Activated CD8-positive, alpha-beta T cell treated with anti-CD3 and anti-CD28 coated beads, Interleukin-2, amount 10 ng/mL, durations not matched to agents 7 days and 5 days (primary cell): ENCODE measurements at regions not wholly inside any gene's neighbourhood (a gene's known extent, or its start where the extent isn't known, plus 50 kb on each side); places are given as distances from the start of the nearest gene placed in this dataset. TPM values are rescaled to one million over a fixed set of nuclear protein-coding genes. Genes with fewer than 3 reads are reported as not detected.
"Not testable (repeated sequence)": the region's sequence is repeated elsewhere in the genome, so short reads cannot be mapped to it uniquely, and the experiment has no call there.

Source experiments
- ATAC-seq: fragments of 150-1000 bp; cut with Tn5 transposase; one replicate; pipeline ENCODE4 v1.10.0; 2021; ENCODE audit warnings: moderate library complexity
- CTCF ChIA-PET: fragments of 350-600 bp; sonication (Branson Sonifier 250); formaldehyde crosslinking; loops from one replicate; lab custom pipeline; 2021; ENCODE audit warnings: antibody characterized with exemption; lab: Charles Lee
- POLR2A ChIA-PET: fragments of 350-600 bp; sonication (Branson Sonifier 250); formaldehyde crosslinking; loops from one replicate; lab custom pipeline; 2021; ENCODE audit warnings: antibody characterized with exemption; lab: Charles Lee
- DNase-seq: peaks from one replicate; pipeline ENCODE4 v3.0.0-alpha.2; 2020
- H3K27ac Mint-ChIP-seq: one replicate; pipeline ENCODE4 v1.8.0; 2021; ENCODE audit warnings: mild to moderate bottlenecking, mixed read lengths
- H3K27me3 Mint-ChIP-seq: one replicate; pipeline ENCODE4 v1.8.0; 2021; ENCODE audit warnings: low read depth, mixed read lengths
- H3K36me3 Mint-ChIP-seq: one replicate; pipeline ENCODE4 v1.8.0; 2021; ENCODE audit warnings: low read depth, mixed read lengths
- H3K4me1 Mint-ChIP-seq: one replicate; pipeline ENCODE4 v1.8.0; 2021; ENCODE audit warnings: low read depth, mixed read lengths
- H3K4me3 Mint-ChIP-seq: one replicate; pipeline ENCODE4 v1.8.0; 2021; ENCODE audit warnings: mild to moderate bottlenecking, mixed read lengths
- H3K9me3 Mint-ChIP-seq: one replicate; pipeline ENCODE4 v1.8.0; 2022; ENCODE audit warnings: mixed read lengths; ENCODE audit not compliant: insufficient read depth
- microRNA-seq: library from miRNA; unstranded; fragments of <30 nt; microRNA quantifications from one replicate; pipeline ENCODE4 v1.2.0, GENCODE V29; 2022

DNA sequence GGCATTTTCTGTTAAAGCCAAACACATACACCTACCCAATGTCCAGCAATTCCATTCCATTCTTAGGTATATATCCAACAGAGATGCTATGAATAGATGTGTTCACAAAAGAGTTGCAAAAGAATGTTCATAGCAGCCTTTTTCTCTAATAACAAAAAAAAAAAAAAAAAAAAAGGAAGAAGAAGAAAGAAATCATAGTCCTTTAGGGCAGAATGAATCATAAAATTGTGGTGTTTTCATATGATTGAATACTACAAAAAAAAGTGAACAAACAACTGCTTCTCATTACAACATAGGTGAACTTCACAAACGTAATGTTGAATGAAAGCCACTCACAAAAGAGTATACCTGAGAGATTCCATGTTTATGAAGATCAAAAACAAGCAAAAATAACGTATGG, 66.8 kb upstream of the GRK3 start:
- H3K36me3 Mint-ChIP-seq, result peaks cover 15% of the 10 kb centered on the region
- no peak overlapping the region for H3K4me3 Mint-ChIP-seq
- ChIA-PET CTCF (no interaction called here), POLR2A (no interaction called here)
- ATAC-seq, result no peak
- H3K27me3 Mint-ChIP-seq, result no peaks in the 10 kb centered on the region
- no peaks in the 10 kb centered on the region for H3K9me3 Mint-ChIP-seq
- no peak overlapping the region for H3K27ac Mint-ChIP-seq
- peaks cover 9% of the 10 kb centered on the region for H3K4me1 Mint-ChIP-seq
- DNase-seq, result no peak

DNA sequence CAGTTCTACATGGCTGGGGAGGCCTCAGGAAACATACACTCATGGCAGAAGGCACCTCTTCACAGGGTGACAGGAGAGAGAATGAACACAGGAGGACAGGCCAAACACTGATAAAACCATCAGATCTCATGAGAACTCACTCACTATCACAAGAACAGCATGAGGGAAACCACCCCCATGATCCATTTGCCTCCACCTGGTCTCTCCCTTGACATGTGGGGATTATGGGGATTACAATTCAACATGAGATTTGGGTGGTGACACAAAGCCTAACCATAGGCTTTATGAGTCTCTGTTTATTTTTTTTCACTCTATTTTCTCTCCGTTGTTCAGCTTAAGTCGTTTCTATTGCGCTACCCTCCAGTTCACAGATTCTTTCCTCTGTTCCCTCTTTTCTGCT, 63.8 kb upstream of the GRK3 start:
- not testable (repeated sequence) for DNase-seq, H3K36me3 Mint-ChIP-seq, H3K4me1 Mint-ChIP-seq, ATAC-seq, H3K27ac Mint-ChIP-seq, H3K9me3 Mint-ChIP-seq, H3K27me3 Mint-ChIP-seq, H3K4me3 Mint-ChIP-seq
- ChIA-PET POLR2A (interaction anchor here (0.7 kb wide), 1 partner anchor 625 kb away, joined by 3 read pairs; no protein-coding TSS in a partner anchor), CTCF (interaction anchor here (1.0 kb wide), 1 partner anchor 52 kb away, joined by 3 read pairs; no protein-coding TSS in a partner anchor)

DNA sequence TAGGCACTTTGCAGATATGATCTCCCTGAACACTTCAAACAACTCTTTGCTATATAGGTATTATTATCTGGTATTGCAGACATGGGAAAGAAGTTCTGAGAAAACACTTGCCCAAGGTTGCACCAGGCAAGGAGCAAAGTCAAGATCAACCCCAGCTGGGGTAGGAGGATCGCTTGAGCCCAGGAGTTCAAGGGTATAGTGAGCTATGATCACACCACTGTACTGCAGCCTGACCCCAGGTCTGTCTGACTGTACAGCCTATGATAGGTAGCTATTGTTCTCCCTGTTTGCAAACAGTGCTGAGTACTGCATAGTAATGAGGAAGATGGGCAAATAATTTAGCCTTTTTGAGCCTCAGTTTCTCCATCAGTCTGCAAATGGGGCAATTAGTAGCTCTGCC, 60.5 kb upstream of the GRK3 start:
- DNase-seq, CTCF ChIA-PET, H3K36me3 Mint-ChIP-seq, H3K4me1 Mint-ChIP-seq, ATAC-seq, H3K4me3 Mint-ChIP-seq, H3K9me3 Mint-ChIP-seq, H3K27ac Mint-ChIP-seq, H3K27me3 Mint-ChIP-seq, POLR2A ChIA-PET: not testable (repeated sequence)

DNA sequence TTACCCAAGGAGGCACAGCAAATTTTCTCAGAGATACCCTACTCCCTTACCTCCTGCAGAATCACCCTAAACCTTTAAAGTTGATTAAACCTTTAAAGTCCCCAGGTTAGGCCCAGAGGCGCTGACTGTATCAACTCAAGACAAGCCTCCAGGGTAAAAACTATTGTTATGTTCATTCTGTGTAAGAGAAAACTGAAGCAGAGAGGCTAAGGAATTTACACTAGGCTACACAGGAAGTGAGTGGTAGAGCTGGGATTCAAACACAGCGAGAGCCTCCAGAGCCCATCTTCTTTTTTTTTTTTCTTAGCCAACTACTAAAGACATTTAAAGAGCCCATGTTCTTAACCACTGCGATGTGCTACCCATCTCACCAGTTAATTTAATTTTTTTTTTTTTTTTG, 56.3 kb upstream of the GRK3 start:
- no peak overlapping the region for H3K27ac Mint-ChIP-seq
- ATAC-seq, result no peak
- CTCF ChIA-PET, result no interaction called here
- no peak for DNase-seq
- POLR2A ChIA-PET, result interaction anchor here (0.7 kb wide), 1 partner anchor 855 kb away, joined by 6 read pairs; no protein-coding TSS in a partner anchor
- H3K36me3 Mint-ChIP-seq, result peaks cover 12% of the 10 kb centered on the region
- no peak overlapping the region for H3K4me3 Mint-ChIP-seq
- no peaks in the 10 kb centered on the region for H3K4me1 Mint-ChIP-seq
- no peaks in the 10 kb centered on the region for H3K9me3 Mint-ChIP-seq
- H3K27me3 Mint-ChIP-seq, result no peaks in the 10 kb centered on the region

DNA sequence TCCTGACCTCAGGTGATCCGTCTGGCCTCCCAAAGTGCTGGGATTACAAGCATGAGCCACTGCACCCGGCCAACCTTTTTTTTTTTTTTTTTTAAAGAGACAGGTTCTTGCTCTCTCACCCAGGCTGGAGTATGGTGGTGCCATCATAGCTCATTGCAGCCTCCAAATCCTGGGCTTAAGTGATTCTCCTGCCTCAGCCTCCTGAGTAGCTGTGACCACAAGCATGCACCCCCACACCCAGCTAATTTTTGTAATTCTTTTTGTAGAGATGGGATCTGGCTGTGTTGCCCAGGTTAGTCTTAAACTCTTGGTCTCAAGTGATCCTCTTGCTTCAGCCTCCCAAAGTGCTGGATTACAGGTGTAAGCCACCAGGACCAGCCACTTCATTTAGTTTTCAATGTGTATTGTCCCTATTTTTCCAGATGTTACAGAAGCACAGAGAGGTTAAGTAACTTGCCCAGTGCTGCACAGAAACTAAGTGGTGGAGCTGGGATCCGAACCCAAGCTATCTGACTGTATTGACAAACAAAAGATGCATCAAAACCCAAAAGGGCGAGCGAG, 55.6 kb upstream of the GRK3 start:
- Mint-ChIP-seq H3K4me1 (no peaks in the 10 kb centered on the region), H3K4me3 (no peak overlapping the region), H3K36me3 (peaks cover 12% of the 10 kb centered on the region), H3K9me3 (no peaks in the 10 kb centered on the region), H3K27me3 (no peaks in the 10 kb centered on the region), H3K27ac (no peak overlapping the region)
- no peak for ATAC-seq
- ChIA-PET POLR2A (no interaction called here), CTCF (no interaction called here)
- DNase-seq, result no peak

DNA sequence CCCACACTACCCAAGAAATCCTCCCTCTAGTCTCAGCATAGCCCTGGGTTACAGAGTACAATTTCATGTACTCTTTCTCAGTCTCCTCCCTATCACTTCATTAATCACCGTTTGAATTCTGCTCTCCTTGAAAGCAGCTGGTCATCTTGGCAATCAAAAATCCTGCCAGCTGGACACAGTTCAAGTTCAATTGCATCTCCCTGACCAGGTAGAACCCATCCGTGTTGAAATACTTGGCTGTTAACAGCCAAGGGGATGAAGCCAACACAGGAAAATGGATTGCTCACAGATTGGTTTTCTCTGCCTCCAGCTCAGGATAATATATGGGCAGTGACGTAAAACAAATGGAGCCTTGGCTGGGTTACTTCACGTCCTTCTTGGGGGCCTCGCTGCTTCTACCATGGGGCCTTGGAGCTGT, 55.1 kb upstream of the GRK3 start:
- Mint-ChIP-seq H3K9me3 (no peaks in the 10 kb centered on the region), H3K27ac (no peak overlapping the region)
- CTCF ChIA-PET, result interaction anchor here (0.5 kb wide), 1 partner anchor 35 kb away, joined by 3 read pairs; no protein-coding TSS in a partner anchor

DNA sequence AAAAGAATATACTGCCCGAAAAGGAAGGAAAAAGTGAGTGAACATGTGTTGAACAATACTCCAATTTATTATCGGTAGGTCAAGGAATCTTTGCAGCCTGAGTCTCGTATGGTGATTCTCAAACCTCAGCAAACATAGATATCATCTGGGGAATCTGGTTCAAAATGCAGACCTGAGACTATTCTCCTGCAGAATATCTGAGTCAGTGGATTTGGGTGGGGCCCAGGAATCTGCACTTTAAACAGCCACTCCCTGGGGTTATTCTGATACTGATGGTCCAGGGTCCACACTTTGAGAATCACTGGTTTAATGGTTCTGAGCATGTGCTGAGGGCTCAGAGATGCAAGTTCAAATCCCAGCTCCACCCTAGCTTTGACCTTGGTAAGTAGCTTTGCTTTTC, 53.6 kb upstream of the GRK3 start:
- Mint-ChIP-seq H3K4me1 (no peaks in the 10 kb centered on the region), H3K9me3 (no peaks in the 10 kb centered on the region), H3K4me3 (no peak overlapping the region), H3K27me3 (no peaks in the 10 kb centered on the region), H3K27ac (no peak overlapping the region), H3K36me3 (peaks cover 12% of the 10 kb centered on the region)
- CTCF ChIA-PET, result no interaction called here
- ATAC-seq (no peak), DNase-seq (no peak)
- POLR2A ChIA-PET, result no interaction called here

More for the DNA sequence above, 55.1 kb upstream of the GRK3 start:
- H3K36me3 Mint-ChIP-seq, result peaks cover 12% of the 10 kb centered on the region
- ATAC-seq (no peak), DNase-seq (no peak)
- no peaks in the 10 kb centered on the region for H3K4me1 Mint-ChIP-seq
- no peaks in the 10 kb centered on the region for H3K27me3 Mint-ChIP-seq
- no peak overlapping the region for H3K4me3 Mint-ChIP-seq
- POLR2A ChIA-PET, result no interaction called here

DNA sequence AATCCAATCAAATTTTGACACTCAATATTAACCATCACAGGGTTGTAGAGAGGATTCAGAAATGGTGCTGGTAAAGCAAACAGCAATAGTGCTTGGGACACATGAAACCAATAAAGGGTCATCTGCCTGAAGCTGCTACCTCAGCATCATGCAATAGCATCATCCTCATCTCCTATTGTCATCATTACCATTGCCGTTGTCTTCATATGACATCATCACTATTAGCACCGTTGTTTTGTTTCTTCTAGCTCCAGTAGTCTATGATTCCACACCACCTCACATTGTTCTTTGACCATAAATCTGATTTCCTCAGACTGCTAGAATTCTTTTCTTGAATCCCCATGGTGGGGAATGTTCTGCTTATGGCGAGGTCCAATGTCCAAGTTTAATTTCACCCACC, 52.8 kb upstream of the GRK3 start:
- Mint-ChIP-seq H3K4me3 (no peak overlapping the region), H3K4me1 (no peaks in the 10 kb centered on the region), H3K27ac (no peak overlapping the region), H3K27me3 (no peaks in the 10 kb centered on the region), H3K36me3 (peaks cover 12% of the 10 kb centered on the region), H3K9me3 (no peaks in the 10 kb centered on the region)
- ChIA-PET POLR2A (no interaction called here), CTCF (no interaction called here)
- no peak for ATAC-seq
- no peak for DNase-seq

DNA sequence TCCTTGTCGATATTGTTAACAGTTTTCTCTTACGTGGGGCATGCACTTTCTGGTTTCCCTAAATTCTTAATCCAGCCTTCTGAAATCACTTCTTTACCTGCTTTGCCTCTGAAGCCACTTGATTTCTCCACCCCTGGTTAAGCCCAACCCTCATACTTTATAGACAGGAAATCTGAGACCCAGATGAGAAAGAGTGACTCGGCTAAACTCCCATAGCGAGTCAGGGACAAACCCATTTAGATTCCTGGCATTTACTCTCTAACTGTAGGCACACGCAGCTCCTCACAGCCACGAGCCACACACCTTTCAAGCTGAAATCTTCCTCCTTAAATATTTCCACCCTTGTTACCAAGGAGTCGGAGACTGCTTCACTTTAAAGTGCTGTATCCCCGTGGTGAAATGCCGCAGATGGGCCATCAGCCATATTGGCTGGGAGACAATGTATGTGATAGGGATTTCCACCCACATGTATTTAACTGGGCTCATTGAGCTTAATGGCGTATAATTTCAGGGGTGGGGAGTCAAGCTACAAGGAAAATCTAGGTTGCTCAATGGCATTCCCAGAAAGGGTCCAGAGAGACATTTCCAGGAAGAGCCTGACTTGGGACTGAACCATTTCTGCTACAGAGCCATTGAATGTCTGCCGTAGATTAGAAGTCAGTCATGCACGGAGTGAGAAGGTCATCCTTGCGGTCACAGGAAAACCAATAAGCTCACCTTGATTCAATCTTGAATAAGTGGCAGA, 49.9 kb upstream of the GRK3 start:
- H3K9me3 Mint-ChIP-seq, result no peaks in the 10 kb centered on the region
- no peak overlapping the region for H3K4me3 Mint-ChIP-seq
- no peak overlapping the region for H3K27ac Mint-ChIP-seq
- H3K4me1 Mint-ChIP-seq, result no peaks in the 10 kb centered on the region
- ATAC-seq (no peak), DNase-seq (no peak)
- H3K27me3 Mint-ChIP-seq, result no peaks in the 10 kb centered on the region
- H3K36me3 Mint-ChIP-seq, result peaks cover 12% of the 10 kb centered on the region
- ChIA-PET POLR2A (no interaction called here), CTCF (interaction anchor here (1.5 kb wide), 1 partner anchor 29 kb away, joined by 3 read pairs; no protein-coding TSS in a partner anchor)

Small RNA genes lying in the stretch of these regions (microRNA-seq; reads per million reads assigned to microRNA genes)
- gene MIR6817, result not detected
